H1 (cell line): ENCODE measurements at regions not wholly inside any gene's neighbourhood (a gene's known extent, or its start where the extent isn't known, plus 50 kb on each side); places are given as distances from the start of the nearest gene placed in this dataset.

Source experiments
- CTCF ChIA-PET: fragments of 300-600 bp; sonication (Branson Sonifier 250); formaldehyde crosslinking; loops from one replicate; lab custom pipeline; 2021; ENCODE audit not compliant: partially characterized antibody; lab: Charles Lee
- POLR2A ChIA-PET: fragments of 300-600 bp; sonication (Branson Sonifier 250); formaldehyde crosslinking; loops from one replicate; lab custom pipeline; 2021; ENCODE audit warnings: inconsistent platforms; ENCODE audit not compliant: partially characterized antibody; lab: Charles Lee
- DNase-seq, 2 experiments: peaks; one replicate each; pipeline versions ENCODE4 v3.0.0 to v3.0.0-alpha.2; 2010 to 2022; ENCODE audit warnings: low spot score in 2 of 2, low read depth in 1 of 2, mixed read lengths in 1 of 2
- FAIRE-seq: peaks from 2 replicates; lab custom pipeline; 2011; peaks lifted over from hg19 to GRCh38; lab: Jason Lieb, UNC
- H2AFZ ChIP-seq: 2 replicates; pipeline ENCODE4 v1.8.1; 2012; ENCODE audit warnings: low read length, inconsistent platforms
- H2AK5ac ChIP-seq: 2 replicates; pipeline ENCODE4 v1.6.1; 2013; ENCODE audit warnings: low read depth, low read length
- H2BK120ac ChIP-seq: replicated peaks from 2 replicates; pipeline ENCODE3; 2013; ENCODE audit warnings: low read depth, low read length, inconsistent platforms
- H2BK12ac ChIP-seq: 2 replicates; pipeline ENCODE4 v1.6.1; 2013; ENCODE audit warnings: low read depth, low read length
- H2BK15ac ChIP-seq: 2 replicates; pipeline ENCODE4 v1.6.1; 2013; ENCODE audit warnings: low read length
- H2BK20ac ChIP-seq: 2 replicates; pipeline ENCODE4 v1.6.1; 2013; ENCODE audit warnings: low read length
- H2BK5ac ChIP-seq: 2 replicates; pipeline ENCODE4 v1.6.1; 2013; ENCODE audit warnings: low read depth, low read length
- H3K14ac ChIP-seq: 2 replicates; pipeline ENCODE4 v1.6.1; 2013; ENCODE audit warnings: inconsistent platforms; ENCODE audit not compliant: insufficient read length
- H3K18ac ChIP-seq: 2 replicates; pipeline ENCODE4 v1.6.1; 2013; ENCODE audit warnings: low read length; ENCODE audit errors: extremely low read depth
- H3K23ac ChIP-seq: 2 replicates; pipeline ENCODE4 v1.6.1; 2013; ENCODE audit warnings: inconsistent platforms; ENCODE audit not compliant: insufficient read length
- H3K23me2 ChIP-seq: 2 replicates; pipeline ENCODE4 v1.6.1; 2013; ENCODE audit warnings: low read depth, low read length
- H3K27ac ChIP-seq: 2 replicates; pipeline ENCODE4 v1.6.1; 2011; ENCODE audit warnings: low read depth, low read length, inconsistent platforms
- H3K27me3 ChIP-seq, 4 experiments: replicated peaks in 1 of 4; 1 replicate in 1 of 4; 2 replicates in 3 of 4; pipeline versions ENCODE4 v1.6.1 to v1.8.1; 2011 to 2013; ENCODE audit warnings: low read length in 3 of 4, mild to moderate bottlenecking in 3 of 4, inconsistent platforms in 2 of 4, mixed read lengths in 2 of 4, moderate library complexity in 1 of 4; ENCODE audit not compliant: control insufficient read depth in 3 of 4, insufficient read depth in 3 of 4; ENCODE audit errors: extremely low read depth in 1 of 4
- H3K36me3 ChIP-seq, 4 experiments: 2 replicates each; pipeline versions ENCODE4 v1.6.1 to v1.8.1; 2011 to 2013; ENCODE audit warnings: mild to moderate bottlenecking in 4 of 4, low read length in 3 of 4, moderate library complexity in 2 of 4, control low read depth in 1 of 4, inconsistent platforms in 1 of 4; ENCODE audit not compliant: insufficient read depth in 4 of 4, control insufficient read depth in 2 of 4
- H3K4ac ChIP-seq: replicated peaks from 2 replicates; pipeline ENCODE3; 2013; ENCODE audit warnings: low read length, low read depth, mixed read lengths, inconsistent platforms; ENCODE audit not compliant: insufficient read length
- H3K4me1 ChIP-seq, 4 experiments: replicated peaks in 1 of 4; 1 replicate in 1 of 4; 2 replicates in 3 of 4; pipeline versions ENCODE4 v1.6.1 to v1.8.1; 2011 to 2013; ENCODE audit warnings: low read length in 3 of 4, inconsistent platforms in 2 of 4, mixed read lengths in 1 of 4; ENCODE audit not compliant: insufficient read depth in 4 of 4, control insufficient read depth in 3 of 4
- H3K4me2 ChIP-seq, 2 experiments: 2 replicates each; pipeline versions ENCODE4 v1.6.1 to v1.8.1; 2011 to 2013; ENCODE audit warnings: low read depth in 2 of 2, low read length in 2 of 2, control low read depth in 1 of 2, inconsistent platforms in 1 of 2, mild to moderate bottlenecking in 1 of 2; ENCODE audit not compliant: insufficient read depth in 1 of 2
- H3K4me3 ChIP-seq, 4 experiments: fragments of 200-600, 300-600 bp in 1 of 4; sonication (generic), shearing (Covaris generic), sonication (Bioruptor Twin) in 1 of 4; 2 replicates each; pipeline versions ENCODE4 v1.5.1 to v1.8.1; 2011 to 2016; ENCODE audit warnings: low read length in 4 of 4, low read depth in 3 of 4, control low read depth in 2 of 4, inconsistent platforms in 2 of 4, mild to moderate bottlenecking in 2 of 4, mixed read lengths in 1 of 4, moderate library complexity in 1 of 4; ENCODE audit not compliant: insufficient read depth in 2 of 4; ENCODE audit errors: extremely low read depth in 1 of 4
- H3K56ac ChIP-seq: replicated peaks from 2 replicates; pipeline ENCODE3; 2013; ENCODE audit warnings: low read depth, mild to moderate bottlenecking, mixed read lengths, low read length, inconsistent platforms; ENCODE audit not compliant: insufficient read length
- H3K79me1 ChIP-seq: 2 replicates; pipeline ENCODE4 v1.6.1; 2013; ENCODE audit warnings: low read depth, low read length, control low read depth
- H3K79me2 ChIP-seq, 2 experiments: 2 replicates each; pipeline versions ENCODE4 v1.6.1 to v1.8.1; 2012 to 2013; ENCODE audit warnings: low read length in 2 of 2, mild to moderate bottlenecking in 2 of 2, inconsistent platforms in 1 of 2; ENCODE audit not compliant: insufficient read depth in 2 of 2, control insufficient read depth in 1 of 2
- H3K9ac ChIP-seq, 4 experiments: replicated peaks in 1 of 4; 1 replicate in 1 of 4; 2 replicates in 3 of 4; pipeline versions ENCODE4 v1.6.1 to v1.8.1; 2011 to 2013; ENCODE audit warnings: low read depth in 3 of 4, low read length in 3 of 4, control low read depth in 2 of 4, mild to moderate bottlenecking in 2 of 4, moderate library complexity in 2 of 4, inconsistent platforms in 1 of 4; ENCODE audit errors: extremely low read depth in 1 of 4
- H3K9me3 ChIP-seq, 2 experiments: 2 replicates each; pipeline versions ENCODE4 v1.6.1 to v1.8.1; 2012 to 2013; ENCODE audit warnings: mild to moderate bottlenecking in 2 of 2, moderate library complexity in 2 of 2, control low read depth in 1 of 2, inconsistent platforms in 1 of 2, low read depth in 1 of 2, low read length in 1 of 2, mixed read lengths in 1 of 2; ENCODE audit not compliant: insufficient read depth in 2 of 2
- H4K20me1 ChIP-seq, 2 experiments: replicated peaks in 1 of 2; 2 replicates each; pipeline versions ENCODE3 to v1.8.1; 2011 to 2013; ENCODE audit warnings: inconsistent platforms in 2 of 2, low read length in 2 of 2, mild to moderate bottlenecking in 1 of 2; ENCODE audit not compliant: insufficient read depth in 2 of 2, control insufficient read depth in 1 of 2
- H4K5ac ChIP-seq: 2 replicates; pipeline ENCODE4 v1.6.1; 2013; ENCODE audit warnings: low read length, low read depth, mixed read lengths, inconsistent platforms; ENCODE audit not compliant: insufficient read length
- H4K8ac ChIP-seq: 2 replicates; pipeline ENCODE4 v1.8.0; 2013; ENCODE audit warnings: mild to moderate bottlenecking, moderate library complexity, low read length, inconsistent platforms; ENCODE audit not compliant: insufficient read depth; ENCODE audit errors: extremely low read depth
- H4K91ac ChIP-seq: replicated peaks from 2 replicates; pipeline ENCODE3; 2013; ENCODE audit warnings: low read length, mixed read lengths, inconsistent platforms; ENCODE audit not compliant: insufficient read length
- ASH2L ChIP-seq: fragments of 200-600, 300-600 bp; sonication (generic); IDR thresholded peaks from one replicate; pipeline ENCODE4 v1.7.1; 2017; ENCODE audit warnings: low read length
- BACH1 ChIP-seq: IDR thresholded peaks from 2 replicates; pipeline ENCODE4 v1.6.1; 2012; ENCODE audit warnings: low read length, improper control_type of control experiment
- BRCA1 ChIP-seq: IDR thresholded peaks from 2 replicates; pipeline ENCODE4 v1.6.1; 2012; ENCODE audit warnings: low read depth, low read length, improper control_type of control experiment
- CREB1 ChIP-seq: IDR thresholded peaks from 2 replicates; pipeline ENCODE4 v1.6.1; 2012; ENCODE audit warnings: inconsistent platforms
- CTBP2 ChIP-seq: IDR thresholded peaks from 2 replicates; pipeline ENCODE4 v1.7.0; 2011; ENCODE audit warnings: borderline replicate concordance, mild to moderate bottlenecking, moderate library complexity, mixed read lengths, low read length; ENCODE audit not compliant: insufficient read depth, insufficient read length
- EGR1 ChIP-seq: IDR thresholded peaks from 2 replicates; pipeline ENCODE4 v1.6.1; 2011; ENCODE audit warnings: low read depth, low read length, borderline replicate concordance
- GABPA ChIP-seq: IDR thresholded peaks from 2 replicates; pipeline ENCODE4 v1.6.1; 2011; ENCODE audit warnings: mild to moderate bottlenecking, low read length, moderate library complexity, borderline replicate concordance; ENCODE audit not compliant: insufficient read depth
- GTF2F1 ChIP-seq: IDR thresholded peaks from 2 replicates; pipeline ENCODE4 v1.6.1; 2012; ENCODE audit warnings: low read depth, low read length, improper control_type of control experiment, borderline replicate concordance
- HDAC6 ChIP-seq: IDR thresholded peaks from one replicate; pipeline ENCODE4 v1.7.1; 2012; ENCODE audit warnings: low read depth, mild to moderate bottlenecking, inconsistent platforms, low read length, moderate library complexity
- KDM5A ChIP-seq: fragments of 200-600 bp; IDR thresholded peaks from 2 replicates; pipeline ENCODE4 v1.7.1; 2012; ENCODE audit warnings: mild to moderate bottlenecking, low read length, inconsistent platforms, mixed read lengths
- POLR2A ChIP-seq, 2 experiments: IDR thresholded peaks; 1 replicate in 1 of 2; 2 replicates in 1 of 2; pipeline ENCODE4 v1.6.1; 2011; ENCODE audit warnings: low read depth in 2 of 2, low read length in 2 of 2, mild to moderate bottlenecking in 2 of 2; ENCODE audit errors: control extremely low read depth in 1 of 2
- RAD21 ChIP-seq, 2 experiments: IDR thresholded peaks in 1 of 2; conservative IDR thresholded peaks in 1 of 2; 2 replicates each; pipeline ENCODE4 v1.6.1; 2011; ENCODE audit warnings: low read depth in 2 of 2, low read length in 2 of 2, improper control_type of control experiment in 1 of 2, inconsistent platforms in 1 of 2, mild to moderate bottlenecking in 1 of 2, moderate library complexity in 1 of 2
- RFX5 ChIP-seq: IDR thresholded peaks from 2 replicates; pipeline ENCODE4 v1.6.1; 2011; ENCODE audit warnings: low read depth, low read length, improper control_type of control experiment, borderline replicate concordance
- RXRA ChIP-seq: IDR thresholded peaks from 2 replicates; pipeline ENCODE4 v1.6.1; 2011; ENCODE audit warnings: low read depth, mild to moderate bottlenecking, low read length, moderate library complexity; ENCODE audit not compliant: insufficient read depth
- SIRT6 ChIP-seq: IDR thresholded peaks from one replicate; pipeline ENCODE4 v1.7.1; 2012; ENCODE audit warnings: low read length, inconsistent platforms
- SP1 ChIP-seq: IDR thresholded peaks from 2 replicates; pipeline ENCODE4 v1.6.1; 2011; ENCODE audit warnings: low read depth, low read length
- SP4 ChIP-seq: IDR thresholded peaks from 2 replicates; pipeline ENCODE4 v1.6.1; 2012; ENCODE audit warnings: low read length, inconsistent platforms
- WGBS, 2 experiments: shearing (Covaris generic) in 1 of 2; methylation state at CpG; one replicate each; pipeline versions ENCODE4 v1.1.6 to v1.1.7; 2013 to 2015; ENCODE audit warnings: low lambda C conversion rate in 2 of 2, mixed read lengths in 2 of 2, inconsistent platforms in 1 of 2, low coverage in 1 of 2, missing lambda C conversion rate in 1 of 2; ENCODE audit not compliant: insufficient replicate concordance in 2 of 2, insufficient coverage in 1 of 2, insufficient read length in 1 of 2; ENCODE audit errors: extremely low coverage in 1 of 2, missing lambda C conversion rate in 1 of 2; 5-methylcytosine and 5-hydroxymethylcytosine counted together

DNA sequence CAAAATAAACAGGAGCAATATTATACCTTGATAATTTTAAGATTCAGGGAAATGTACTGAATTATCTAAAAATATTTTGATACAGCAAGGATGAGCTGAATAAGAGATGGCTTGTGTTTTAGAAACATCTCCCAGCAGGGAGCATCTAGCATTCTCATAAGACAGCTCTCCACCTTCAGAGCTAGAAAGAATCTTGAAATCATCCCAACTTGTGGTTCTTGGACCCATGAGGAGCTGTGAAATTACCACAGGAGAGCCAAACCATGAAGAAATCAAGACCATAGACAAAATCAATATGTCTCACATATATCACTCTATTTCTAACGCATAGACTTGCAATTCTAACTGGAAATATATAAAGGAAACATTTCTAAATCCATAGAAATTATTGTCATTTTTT is 210.6 kb upstream of the DKK2 start:
- FAIRE-seq = no peak
- no peaks in the 10 kb centered on the region for H3K9me3 ChIP-seq
- no peak overlapping the region for H3K56ac ChIP-seq
- H4K5ac ChIP-seq = no peak overlapping the region
- H3K14ac ChIP-seq = no peak overlapping the region
- no peak overlapping the region for H3K9ac ChIP-seq
- no peak overlapping the region for H3K4ac ChIP-seq
- no peak overlapping the region for H2BK20ac ChIP-seq
- no peak overlapping the region for H3K27ac ChIP-seq
- no peak overlapping the region for H3K23ac ChIP-seq
- CTCF ChIA-PET = interaction anchor here (1.5 kb wide), 1 partner anchor 13 kb away, joined by 3 read pairs; no protein-coding TSS in a partner anchor
- no peak overlapping the region for H2AK5ac ChIP-seq
- no peaks in the 10 kb centered on the region for H3K79me2 ChIP-seq
- H3K23me2 ChIP-seq = no peaks in the 10 kb centered on the region
- WGBS, 2 experiments = 84% methylated on average over 1 of the region's 1 CpG; no CpG with 5 or more reads in 1 of the 2 experiments
- no peak overlapping the region for H3K4me2 ChIP-seq
- no peak overlapping the region for H4K8ac ChIP-seq
- no peaks in the 10 kb centered on the region for H4K20me1 ChIP-seq
- no peak overlapping the region for H2BK120ac ChIP-seq
- H2BK5ac ChIP-seq = no peak overlapping the region
- H2BK15ac ChIP-seq = no peak overlapping the region
- no peaks in the 10 kb centered on the region for H3K4me1 ChIP-seq
- POLR2A ChIA-PET = no interaction called here
- no peaks in the 10 kb centered on the region for H3K79me1 ChIP-seq
- no peak for DNase-seq
- no peaks in the 10 kb centered on the region for H3K27me3 ChIP-seq
- H3K4me3 ChIP-seq = no peak overlapping the region
- H3K36me3 ChIP-seq = no peaks in the 10 kb centered on the region
- H2AFZ ChIP-seq = no peak overlapping the region
- H4K91ac ChIP-seq = no peak overlapping the region
- H2BK12ac ChIP-seq = no peak overlapping the region
- H3K18ac ChIP-seq = no peak overlapping the region
- TF ChIP-seq KDM5A (no peak), RFX5 (no peak), GTF2F1 (no peak), CTBP2 (no peak), GABPA (no peak), BACH1 (no peak), SP1 (no peak), POLR2A (IDR thresholded peaks at IDR 0.05; ENCODE audit: control extremely low read depth in 1 of 2, low read depth in 2 of 2, low read length in 2 of 2) (no peak), SP4 (no peak), CREB1 (no peak), RAD21 (IDR thresholded peaks at IDR 0.05 in 1 of 2, conservative IDR thresholded peaks at IDR 0.05 in 1 of 2; ENCODE audit: low read depth in 2 of 2, low read length in 2 of 2) (no peak), BRCA1 (no peak), EGR1 (no peak), HDAC6 (no peak), ASH2L (no peak), RXRA (no peak), SIRT6 (no peak)
